T-helper 17 cell (primary cell): ENCODE measurements at regions not wholly inside any gene's neighbourhood (a gene's known extent, or its start where the extent isn't known, plus 50 kb on each side); places are given as distances from the start of the nearest gene placed in this dataset.

Experiments used
- ATAC-seq: fragments of 150-1000 bp; cut with Tn5 transposase; 2 replicates; pipeline ENCODE4 v1.10.0; 2021; ENCODE audit warnings: mild to moderate bottlenecking, moderate library complexity
- DNase-seq, 3 donors: peaks; one replicate each; pipeline versions ENCODE4 v3.0.0 to v3.0.0-alpha.2; 2020 to 2021
- H3K9me3 ChIP-seq: one replicate; pipeline ENCODE4 v1.7.0; 2013; ENCODE audit warnings: low read length, mild to moderate bottlenecking; ENCODE audit not compliant: control insufficient read depth, poor library complexity, severe bottlenecking
- H3K27ac Mint-ChIP-seq: one replicate; pipeline ENCODE4 v1.8.0; 2022; ENCODE audit warnings: mild to moderate bottlenecking, moderate library complexity, mixed read lengths
- H3K27me3 Mint-ChIP-seq: one replicate; pipeline ENCODE4 v1.8.0; 2022; ENCODE audit warnings: mixed read lengths
- H3K36me3 Mint-ChIP-seq: one replicate; pipeline ENCODE4 v1.8.0; 2022; ENCODE audit warnings: low read depth, mixed read lengths
- H3K4me1 Mint-ChIP-seq: one replicate; pipeline ENCODE4 v1.8.0; 2022; ENCODE audit warnings: mild to moderate bottlenecking, mixed read lengths
- H3K4me3 Mint-ChIP-seq: one replicate; pipeline ENCODE4 v1.8.0; 2022; ENCODE audit warnings: mild to moderate bottlenecking, moderate library complexity, mixed read lengths

DNA sequence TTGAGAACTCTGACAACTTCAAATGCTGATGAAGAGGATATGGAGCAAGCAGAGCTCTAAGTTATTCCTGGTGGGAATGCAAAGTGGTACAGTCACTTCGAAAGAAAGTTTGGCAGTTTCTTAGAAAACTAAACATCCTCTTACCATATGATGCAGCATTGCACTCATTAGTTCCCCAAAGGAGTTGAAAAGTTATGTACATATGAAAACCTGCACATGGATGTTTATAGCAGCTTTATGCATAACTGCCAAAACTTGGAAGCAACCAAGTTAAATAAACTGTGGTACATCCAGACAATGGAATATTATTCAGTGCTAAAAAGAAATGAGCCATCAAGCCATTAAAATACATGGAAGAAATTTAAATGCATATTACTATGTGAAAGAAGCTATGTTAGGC, 779.3 kb upstream of the COBL start:
- Mint-ChIP-seq H3K27ac (no peak overlapping the region), H3K36me3 (no peaks in the 10 kb centered on the region), H3K4me1 (no peaks in the 10 kb centered on the region), H3K4me3 (no peak overlapping the region), H3K27me3 (no peaks in the 10 kb centered on the region)
- H3K9me3 ChIP-seq, result no peaks in the 10 kb centered on the region
- DNase-seq, result no peak
- ATAC-seq, result no peak

DNA sequence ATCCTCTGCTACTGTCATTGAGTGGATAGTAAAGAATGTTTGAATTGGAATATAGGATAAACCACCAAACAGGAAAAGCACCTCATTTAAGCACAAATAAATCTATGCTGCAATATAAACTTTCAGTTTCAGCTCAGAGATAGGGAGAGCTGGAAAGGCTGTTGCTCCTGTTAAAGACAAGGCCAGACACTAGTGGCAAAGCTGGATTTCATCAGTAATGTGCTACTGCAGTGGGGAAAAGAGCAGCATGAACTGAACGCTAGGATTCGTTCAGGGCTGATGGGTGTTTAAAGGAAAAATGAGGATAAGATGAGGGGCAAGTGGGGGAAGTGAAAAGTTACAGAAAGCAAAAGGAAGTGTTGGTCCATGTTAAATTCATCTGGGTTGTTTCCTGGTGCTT, 775.4 kb upstream of the COBL start:
- ATAC-seq, result no peak
- no peaks in the 10 kb centered on the region for H3K36me3 Mint-ChIP-seq
- H3K9me3 ChIP-seq, result no peaks in the 10 kb centered on the region
- no peak overlapping the region for H3K27ac Mint-ChIP-seq
- H3K27me3 Mint-ChIP-seq, result no peaks in the 10 kb centered on the region
- no peak for DNase-seq
- no peaks in the 10 kb centered on the region for H3K4me1 Mint-ChIP-seq
- no peak overlapping the region for H3K4me3 Mint-ChIP-seq

DNA sequence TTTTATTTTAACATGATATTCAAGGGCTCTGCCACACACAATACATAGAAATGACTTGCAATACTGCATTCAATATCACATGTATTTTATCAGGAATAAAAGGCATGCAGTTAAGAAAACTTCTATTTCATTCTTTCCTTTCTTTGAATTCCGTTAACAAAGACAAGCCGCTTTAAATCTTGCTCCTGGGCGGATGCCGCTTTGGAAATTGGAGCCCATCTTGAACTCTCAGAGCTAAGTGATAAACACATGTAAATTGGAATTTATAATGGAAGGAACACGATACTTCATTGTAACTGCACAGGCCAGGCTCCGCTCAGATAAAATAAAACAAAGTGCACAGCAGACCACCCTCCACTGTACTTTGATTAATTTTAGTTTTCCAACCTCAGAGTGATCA, 774.5 kb upstream of the COBL start:
- H3K4me3 Mint-ChIP-seq, result no peak overlapping the region
- H3K36me3 Mint-ChIP-seq, result no peaks in the 10 kb centered on the region
- no peaks in the 10 kb centered on the region for H3K9me3 ChIP-seq
- H3K27ac Mint-ChIP-seq, result no peak overlapping the region
- H3K4me1 Mint-ChIP-seq, result no peaks in the 10 kb centered on the region
- ATAC-seq (no peak), DNase-seq (no peak)
- H3K27me3 Mint-ChIP-seq, result no peaks in the 10 kb centered on the region

DNA sequence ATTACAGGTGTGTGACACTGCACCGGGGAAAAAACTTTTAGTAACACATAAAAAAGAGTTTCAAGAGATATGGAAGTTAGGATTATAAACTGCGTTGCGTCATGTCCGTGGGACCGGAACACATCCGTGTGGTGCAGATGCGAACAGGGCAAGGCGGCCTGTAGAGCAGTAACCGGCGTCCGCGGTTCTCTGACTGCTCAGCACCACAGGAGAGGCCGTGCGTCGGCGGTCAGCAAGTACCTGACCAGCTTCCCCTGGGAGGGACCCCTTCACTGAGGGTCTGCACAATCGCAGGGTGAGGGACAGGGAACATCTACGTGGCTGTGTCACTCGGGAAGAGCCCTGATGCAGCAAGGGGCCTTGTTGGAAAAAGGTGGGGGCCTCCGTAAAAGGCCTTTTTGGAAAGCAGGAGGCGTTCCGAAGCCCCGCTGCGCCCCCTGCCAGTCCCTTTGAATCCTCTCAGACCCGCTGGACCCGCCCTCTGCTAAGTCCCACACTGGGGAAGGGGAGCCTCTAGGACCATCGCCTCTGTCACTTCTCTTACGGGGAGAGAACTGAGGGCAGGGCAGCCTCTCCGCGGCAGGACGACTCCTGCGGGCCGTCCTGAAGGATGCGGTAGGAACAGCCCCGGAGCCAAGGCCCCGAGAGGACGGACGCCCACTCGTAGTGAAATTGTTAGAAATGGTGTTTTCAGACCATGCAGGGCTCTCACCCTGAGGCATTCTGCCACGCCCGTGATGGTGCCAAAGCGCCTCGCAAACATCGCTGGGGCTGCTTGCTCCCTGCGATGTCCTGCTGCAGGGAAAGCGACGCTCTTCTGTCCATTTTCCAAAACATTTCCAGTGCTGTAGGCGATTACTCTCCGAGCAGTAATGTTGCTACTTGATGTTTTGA, 771.6 kb upstream of the COBL start:
- DNase-seq, result no peak
- Mint-ChIP-seq H3K36me3 (no peaks in the 10 kb centered on the region), H3K4me1 (no peaks in the 10 kb centered on the region), H3K27me3 (no peaks in the 10 kb centered on the region), H3K27ac (no peak overlapping the region), H3K4me3 (no peak overlapping the region)
- H3K9me3 ChIP-seq, result no peaks in the 10 kb centered on the region
- ATAC-seq, result no peak

DNA sequence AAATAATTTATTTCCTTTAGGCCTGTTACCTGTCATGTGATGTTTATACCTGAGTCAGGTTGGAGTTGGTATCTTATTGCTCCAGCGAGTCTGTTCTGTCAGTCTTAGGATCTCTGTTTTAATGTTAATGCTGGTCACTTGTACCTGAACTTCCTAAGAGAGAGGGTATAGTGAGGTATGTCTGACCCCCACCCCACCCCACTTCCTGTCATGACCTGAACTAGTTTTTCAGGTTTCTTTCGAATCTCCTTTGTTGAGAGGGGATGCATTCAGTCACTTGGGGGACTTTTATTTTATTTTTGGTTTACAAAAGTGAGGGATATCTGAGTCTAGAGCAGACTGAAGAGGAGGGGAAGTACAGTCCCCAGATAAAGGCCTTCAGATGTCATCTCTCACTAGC, 769.0 kb upstream of the COBL start:
- no peak overlapping the region for H3K27ac Mint-ChIP-seq
- H3K4me3 Mint-ChIP-seq, result no peak overlapping the region
- no peaks in the 10 kb centered on the region for H3K27me3 Mint-ChIP-seq
- ATAC-seq (no peak), DNase-seq (no peak)
- no peaks in the 10 kb centered on the region for H3K36me3 Mint-ChIP-seq
- H3K9me3 ChIP-seq, result no peaks in the 10 kb centered on the region
- H3K4me1 Mint-ChIP-seq, result no peaks in the 10 kb centered on the region

DNA sequence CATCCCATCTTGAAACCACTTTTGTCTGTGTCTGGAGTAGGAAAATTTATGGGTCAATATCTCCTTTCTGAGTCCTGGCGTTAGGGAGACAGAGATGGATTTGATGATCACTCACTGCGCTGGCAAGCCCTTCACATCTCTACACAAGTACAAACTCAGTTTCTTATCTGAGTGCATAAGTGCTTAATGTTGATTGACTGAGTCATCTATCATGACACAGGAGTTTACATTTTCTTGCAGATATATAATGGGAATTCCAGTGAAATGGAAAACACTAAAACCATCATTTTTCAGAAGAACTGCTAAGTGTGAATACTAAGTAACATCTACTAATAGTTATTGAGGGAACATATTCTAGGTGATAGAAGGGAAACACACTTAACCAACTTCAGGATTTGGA, 763.9 kb upstream of the COBL start:
- Mint-ChIP-seq H3K36me3 (no peaks in the 10 kb centered on the region), H3K27ac (no peak overlapping the region), H3K27me3 (no peaks in the 10 kb centered on the region), H3K4me3 (no peak overlapping the region), H3K4me1 (no peaks in the 10 kb centered on the region)
- DNase-seq (no peak), ATAC-seq (no peak)
- peaks cover 3% of the 10 kb centered on the region for H3K9me3 ChIP-seq

DNA sequence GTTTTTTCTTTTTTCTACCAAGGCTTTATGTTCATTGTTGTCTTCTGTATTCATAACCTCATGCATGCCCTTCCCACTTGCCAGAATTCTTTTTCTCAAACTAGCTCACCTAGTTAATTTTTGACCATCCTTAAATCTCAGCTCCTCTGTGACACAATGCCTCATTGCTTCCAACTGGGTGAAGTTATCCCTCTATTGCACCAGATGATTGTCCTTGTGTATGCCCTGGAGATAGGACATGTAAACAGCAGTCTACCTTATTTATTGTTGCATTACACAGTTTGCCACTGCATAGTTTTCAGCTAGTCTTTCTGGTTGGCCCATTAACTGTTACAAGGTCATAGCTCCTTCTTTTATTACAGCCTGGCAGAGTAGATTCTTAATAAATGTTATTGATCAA, 763.1 kb upstream of the COBL start:
- Mint-ChIP-seq H3K4me1 (no peaks in the 10 kb centered on the region), H3K27ac (no peak overlapping the region), H3K36me3 (no peaks in the 10 kb centered on the region), H3K27me3 (no peaks in the 10 kb centered on the region), H3K4me3 (no peak overlapping the region)
- no peak for ATAC-seq
- peaks cover 3% of the 10 kb centered on the region for H3K9me3 ChIP-seq
- no peak for DNase-seq

DNA sequence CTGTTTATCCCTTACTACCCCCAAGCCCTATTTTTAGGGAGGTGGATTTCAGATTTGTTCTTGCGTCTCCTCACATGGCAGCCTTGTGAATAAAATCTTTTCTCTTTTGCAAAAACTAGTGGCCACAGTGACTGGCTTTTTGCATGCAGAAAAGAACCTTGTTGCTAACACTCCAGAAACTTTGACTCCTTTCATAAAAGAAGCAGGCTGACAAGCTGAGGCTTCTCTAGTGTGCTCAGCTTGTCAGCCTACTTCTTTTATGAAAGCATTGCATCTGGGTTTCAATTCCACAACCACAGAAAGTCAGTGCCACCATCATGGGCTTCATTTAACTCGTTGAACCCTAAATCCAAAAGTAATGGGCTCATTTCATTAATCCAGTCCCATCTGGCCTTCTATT, 761.0 kb upstream of the COBL start:
- no peak overlapping the region for H3K4me3 Mint-ChIP-seq
- H3K4me1 Mint-ChIP-seq, result no peaks in the 10 kb centered on the region
- H3K27me3 Mint-ChIP-seq, result no peaks in the 10 kb centered on the region
- H3K27ac Mint-ChIP-seq, result no peak overlapping the region
- no peaks in the 10 kb centered on the region for H3K36me3 Mint-ChIP-seq
- DNase-seq, result no peak
- H3K9me3 ChIP-seq, result peaks cover 3% of the 10 kb centered on the region
- no peak for ATAC-seq

DNA sequence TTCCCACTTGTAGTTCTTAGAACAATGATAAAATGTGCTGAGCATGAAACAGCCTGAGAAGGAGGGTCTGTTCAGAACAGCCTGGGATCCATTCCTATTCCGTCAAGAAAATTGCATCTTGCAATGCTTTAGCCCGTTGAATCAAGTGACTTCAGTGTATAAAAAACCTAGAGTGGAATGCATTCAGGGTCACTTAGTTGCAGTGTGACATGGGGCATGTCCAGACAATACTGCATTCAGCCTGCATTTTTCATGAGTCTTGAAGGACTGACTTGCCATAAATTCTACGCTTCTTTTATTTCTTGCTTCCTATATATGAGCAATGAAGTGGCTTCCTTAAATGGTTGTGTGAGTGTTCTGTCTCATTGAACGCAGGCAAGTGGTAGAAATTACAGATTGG, 758.3 kb upstream of the COBL start:
- Mint-ChIP-seq H3K27me3 (no peaks in the 10 kb centered on the region), H3K4me3 (no peak overlapping the region), H3K36me3 (no peaks in the 10 kb centered on the region), H3K4me1 (no peaks in the 10 kb centered on the region), H3K27ac (no peak overlapping the region)
- peaks cover 3% of the 10 kb centered on the region for H3K9me3 ChIP-seq
- DNase-seq (no peak), ATAC-seq (no peak)

DNA sequence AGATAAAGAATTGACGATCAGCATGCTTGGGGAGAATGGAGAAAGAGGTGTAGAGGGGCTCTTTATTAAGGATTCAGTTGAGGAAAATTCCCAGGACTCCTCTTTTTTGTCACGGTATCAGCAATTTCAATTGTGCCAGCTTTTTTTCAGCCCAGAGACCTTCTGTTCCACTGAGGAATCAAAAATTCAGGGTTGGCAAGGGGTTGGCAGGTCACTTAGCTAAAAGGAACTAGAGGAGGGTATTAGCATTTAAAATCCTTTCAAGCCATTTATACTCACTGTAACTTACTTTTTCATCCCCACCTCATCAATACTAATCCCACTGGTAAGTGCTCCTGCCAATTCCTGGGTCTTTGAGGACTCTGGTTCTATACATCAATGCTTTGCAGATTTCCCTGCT, 757.5 kb upstream of the COBL start:
- peaks cover 3% of the 10 kb centered on the region for H3K9me3 ChIP-seq
- no peak overlapping the region for H3K27ac Mint-ChIP-seq
- no peaks in the 10 kb centered on the region for H3K4me1 Mint-ChIP-seq
- DNase-seq (no peak), ATAC-seq (no peak)
- no peak overlapping the region for H3K4me3 Mint-ChIP-seq
- H3K27me3 Mint-ChIP-seq, result no peaks in the 10 kb centered on the region
- H3K36me3 Mint-ChIP-seq, result no peaks in the 10 kb centered on the region

DNA sequence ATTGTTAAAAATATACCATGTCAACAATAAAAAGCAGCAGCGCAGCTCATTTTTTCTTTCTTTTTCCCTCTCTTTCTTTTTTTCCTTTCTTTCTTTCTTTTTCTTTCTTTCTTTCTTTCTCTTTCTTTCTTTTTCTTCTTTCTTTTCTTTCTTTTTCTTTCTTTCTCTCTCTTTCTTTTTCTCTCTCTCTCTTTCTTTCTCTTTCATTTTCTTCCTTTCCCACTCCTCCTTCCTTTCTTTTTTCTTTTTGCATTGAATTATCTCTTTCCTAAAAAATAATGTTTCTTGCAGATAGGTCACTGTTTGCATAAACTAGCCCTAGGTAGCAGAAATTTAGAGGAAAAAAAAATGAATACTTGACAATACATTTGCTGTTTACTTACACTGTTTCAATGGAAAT, 755.1 kb upstream of the COBL start:
- ATAC-seq, result no peak
- no peaks in the 10 kb centered on the region for H3K9me3 ChIP-seq
- Mint-ChIP-seq H3K36me3 (no peaks in the 10 kb centered on the region), H3K4me3 (no peak overlapping the region), H3K4me1 (no peaks in the 10 kb centered on the region), H3K27ac (no peak overlapping the region), H3K27me3 (no peaks in the 10 kb centered on the region)
- DNase-seq, result no peak

DNA sequence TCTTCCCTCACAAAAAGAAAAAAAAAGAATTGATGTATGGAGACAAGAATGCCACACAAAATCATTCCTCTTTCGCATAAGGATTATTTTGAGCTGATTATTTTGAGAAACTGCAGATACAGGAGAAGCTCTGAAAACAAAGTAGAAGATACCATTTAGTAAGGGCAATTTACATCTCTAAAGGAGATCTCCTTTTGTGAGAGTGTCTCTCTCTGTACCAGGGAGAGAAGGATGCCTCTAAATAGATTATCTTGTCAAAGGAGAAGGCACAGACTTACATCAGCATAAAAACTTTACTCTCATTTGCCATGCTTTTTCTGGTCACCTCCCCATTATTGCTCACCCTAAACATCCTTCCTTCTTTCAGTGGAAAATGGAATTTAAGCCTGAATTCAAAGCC, 747.9 kb upstream of the COBL start:
- H3K27me3 Mint-ChIP-seq, result no peaks in the 10 kb centered on the region
- no peaks in the 10 kb centered on the region for H3K9me3 ChIP-seq
- no peaks in the 10 kb centered on the region for H3K4me1 Mint-ChIP-seq
- no peak for ATAC-seq
- DNase-seq, result no peak
- H3K27ac Mint-ChIP-seq, result no peak overlapping the region
- no peaks in the 10 kb centered on the region for H3K36me3 Mint-ChIP-seq
- no peak overlapping the region for H3K4me3 Mint-ChIP-seq

DNA sequence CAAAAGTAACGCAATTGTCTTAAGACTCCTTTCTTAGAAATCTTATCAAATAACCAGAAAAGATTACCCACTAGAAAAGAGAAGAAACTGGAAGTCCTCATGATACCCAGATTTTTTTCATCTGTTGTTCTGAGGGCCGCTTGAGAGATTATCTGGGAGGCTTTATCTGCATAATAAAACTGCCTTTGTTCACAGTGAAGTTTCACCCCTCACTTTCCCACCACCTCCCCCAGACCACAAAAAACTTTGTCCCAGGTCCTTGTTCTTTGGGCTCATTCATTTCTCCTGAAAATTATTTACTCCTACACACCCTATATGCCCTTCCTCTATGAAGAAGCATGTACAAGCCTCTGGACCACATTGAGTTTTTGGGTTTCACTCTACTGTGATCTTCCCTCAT, 745.1 kb upstream of the COBL start:
- DNase-seq (no peak), ATAC-seq (no peak)
- no peaks in the 10 kb centered on the region for H3K36me3 Mint-ChIP-seq
- no peaks in the 10 kb centered on the region for H3K27me3 Mint-ChIP-seq
- H3K4me1 Mint-ChIP-seq, result no peaks in the 10 kb centered on the region
- no peak overlapping the region for H3K27ac Mint-ChIP-seq
- H3K9me3 ChIP-seq, result no peaks in the 10 kb centered on the region
- H3K4me3 Mint-ChIP-seq, result no peak overlapping the region

DNA sequence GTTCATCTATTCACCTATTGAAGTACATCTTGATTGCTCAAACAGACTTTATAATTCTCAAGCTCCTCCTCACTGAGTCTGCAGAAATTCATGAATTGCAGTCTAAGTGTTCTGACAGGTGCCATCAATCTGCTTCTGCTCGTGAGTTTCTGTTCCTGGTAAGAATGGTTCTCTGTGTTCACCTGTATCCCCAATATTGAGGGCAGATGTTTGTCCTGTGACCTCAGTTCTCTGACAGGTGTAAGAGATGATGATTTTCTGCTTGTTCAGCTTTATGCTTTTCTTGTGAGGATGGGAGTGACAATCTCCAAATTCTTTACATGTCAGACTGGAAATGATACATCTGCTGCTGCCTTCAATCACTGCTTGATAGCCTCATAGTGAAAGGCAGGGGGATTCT, 736.9 kb upstream of the COBL start:
- no peak for DNase-seq
- no peak overlapping the region for H3K27ac Mint-ChIP-seq
- no peaks in the 10 kb centered on the region for H3K36me3 Mint-ChIP-seq
- H3K4me3 Mint-ChIP-seq, result no peak overlapping the region
- H3K9me3 ChIP-seq, result no peaks in the 10 kb centered on the region
- no peaks in the 10 kb centered on the region for H3K27me3 Mint-ChIP-seq
- no peak for ATAC-seq
- no peaks in the 10 kb centered on the region for H3K4me1 Mint-ChIP-seq
